ENCODE measurements at regions not wholly inside any gene's neighbourhood (a gene's known extent, or its start where the extent isn't known, plus 50 kb on each side); places are given as distances from the start of the nearest gene placed in this dataset.
"Not testable (repeated sequence)": the region's sequence is repeated elsewhere in the genome, so short reads cannot be mapped to it uniquely, and the experiment has no call there.

GRCh38 chr5:109630093-109630492 is 59.6 kb upstream of the MAN2A1 start:
- no peak for DNase-seq

- DNase-seq = no peak
These were observed 61.1 kb upstream of the MAN2A1 start for GRCh38 chr5:109628591-109628990.

DNA sequence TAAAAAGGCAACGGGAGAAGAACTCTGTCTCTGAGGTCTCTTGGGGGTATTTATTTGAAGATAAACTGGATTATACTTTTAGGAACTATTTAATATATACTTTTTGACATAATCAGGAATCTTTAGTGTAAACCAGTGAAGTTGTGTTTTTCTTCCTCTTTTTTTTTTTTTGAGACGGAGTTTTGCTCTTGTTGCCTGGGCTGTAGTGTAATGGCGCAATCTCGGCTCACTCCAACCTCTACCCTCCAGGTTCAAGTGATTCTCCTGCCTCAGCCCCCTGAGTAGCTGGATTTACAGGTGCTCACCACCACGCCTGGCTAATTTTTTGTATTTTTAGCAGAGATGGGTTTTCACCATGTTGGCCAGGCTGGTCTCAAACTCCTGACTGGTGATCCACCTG is 68.5 kb upstream of the MAN2A1 start:
- not testable (repeated sequence) for DNase-seq

DNA sequence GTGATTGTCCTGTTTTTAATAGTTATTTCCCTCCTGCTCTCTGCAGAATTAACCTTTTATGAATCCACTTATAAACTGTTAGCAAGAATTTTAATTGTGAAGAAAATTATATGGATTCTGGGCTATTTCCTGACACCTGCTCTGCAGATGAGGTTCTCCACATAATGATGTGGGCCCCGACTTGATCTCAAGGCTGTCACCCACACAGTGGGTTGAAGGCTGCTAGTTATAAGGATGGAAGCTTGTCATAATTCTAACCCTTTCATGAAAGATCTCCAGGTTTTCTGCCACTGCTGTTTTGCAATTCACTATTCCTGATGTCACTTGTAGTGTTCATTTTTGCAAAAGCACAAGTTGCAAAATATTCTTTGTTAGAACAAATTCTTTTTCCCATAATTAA is 69.1 kb upstream of the MAN2A1 start:
- no peak for DNase-seq

- DNase-seq = no peak
These were observed 70.1 kb upstream of the MAN2A1 start for GRCh38 chr5:109619606-109620005.

- DNase-seq = no peak
These were observed 70.7 kb upstream of the MAN2A1 start for GRCh38 chr5:109619021-109619460.

DNA sequence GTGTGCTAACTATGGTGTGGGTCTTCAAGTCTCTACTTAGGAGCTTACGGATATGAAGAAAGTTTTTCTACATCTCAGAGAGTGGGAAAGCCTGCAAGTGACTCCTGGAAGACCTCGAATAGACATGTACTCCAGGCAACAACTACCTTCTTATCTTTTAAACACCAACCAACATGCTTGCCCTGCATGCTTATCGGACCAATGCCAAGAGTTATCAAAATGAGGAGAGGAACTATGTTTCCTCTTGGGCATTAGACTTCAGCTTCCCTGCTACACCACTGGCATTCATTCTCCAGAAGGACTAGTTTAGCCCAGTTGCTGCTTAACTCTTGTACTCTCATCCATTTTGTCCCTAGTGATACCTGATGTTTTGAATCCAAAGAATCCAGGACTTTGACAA is 74.7 kb upstream of the MAN2A1 start:
- no peak for DNase-seq

GRCh38 chr5:109614301-109614700 is 75.4 kb upstream of the MAN2A1 start:
- no peak for DNase-seq

GRCh38 chr5:109612278-109612905 is 77.3 kb upstream of the MAN2A1 start:
- DNase-seq = no peak

DNA sequence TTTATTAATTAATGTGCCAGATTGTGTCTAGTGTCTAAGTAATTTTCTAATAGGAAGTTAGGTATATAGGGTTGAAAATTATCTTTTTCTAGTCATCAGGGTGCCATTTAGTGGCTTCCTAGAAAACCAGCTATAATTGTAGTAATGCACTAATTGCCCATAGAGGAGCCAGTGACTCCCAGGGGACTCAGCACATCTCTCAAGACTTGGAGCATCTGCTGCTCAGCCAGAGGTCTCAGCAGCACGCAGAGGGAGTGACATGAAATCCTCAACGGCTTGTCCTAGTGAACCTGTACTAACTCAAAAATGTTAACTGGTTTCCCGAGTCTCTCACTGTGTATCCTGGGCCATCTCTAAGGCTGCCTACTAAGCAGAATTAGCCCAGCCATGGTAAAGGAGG is 78.2 kb upstream of the MAN2A1 start:
- DNase-seq = no peak

DNA sequence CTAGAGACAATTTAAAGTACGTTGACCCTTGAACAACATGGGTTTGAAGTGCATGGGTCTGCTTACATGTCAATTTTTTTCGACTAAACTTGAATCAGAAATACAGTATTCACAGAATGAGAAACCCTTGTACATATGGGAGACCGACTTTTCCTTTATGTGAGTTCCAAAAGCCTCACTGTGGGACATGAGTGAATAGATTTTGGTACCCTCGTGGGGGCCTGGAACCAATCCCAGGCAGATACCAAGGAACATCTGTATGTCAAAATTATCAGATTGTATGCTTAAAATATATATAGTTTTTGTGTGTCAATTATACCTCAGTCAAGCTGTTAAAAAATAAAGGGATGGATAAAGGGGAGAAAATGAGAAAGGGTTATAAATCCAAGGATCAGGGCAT is 78.7 kb upstream of the MAN2A1 start:
- DNase-seq = no peak

- no peak for DNase-seq
These were observed 79.1 kb upstream of the MAN2A1 start for GRCh38 chr5:109610581-109610980.

GRCh38 chr5:109605207-109605730 is 84.5 kb upstream of the MAN2A1 start:
- DNase-seq = no peak

DNA sequence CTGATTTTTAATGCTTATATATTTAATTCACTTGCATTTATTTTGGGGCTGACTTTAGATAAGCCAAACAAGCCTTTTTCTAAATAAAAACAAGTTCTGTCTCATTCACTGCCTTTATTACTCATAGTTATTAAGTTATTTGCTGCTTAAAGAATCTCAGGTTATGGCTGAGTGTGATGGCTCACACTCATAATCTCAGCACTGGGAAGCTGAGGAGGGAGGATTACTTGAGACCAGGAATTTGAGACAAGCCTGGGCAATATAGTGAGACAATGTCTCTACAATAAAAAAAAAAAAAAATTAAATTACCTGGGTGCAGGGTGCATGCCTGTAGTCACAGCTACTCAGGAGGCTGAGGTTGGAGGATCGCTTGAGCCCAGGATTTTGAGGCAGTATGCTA is 85.0 kb upstream of the MAN2A1 start:
- no peak for DNase-seq

DNA sequence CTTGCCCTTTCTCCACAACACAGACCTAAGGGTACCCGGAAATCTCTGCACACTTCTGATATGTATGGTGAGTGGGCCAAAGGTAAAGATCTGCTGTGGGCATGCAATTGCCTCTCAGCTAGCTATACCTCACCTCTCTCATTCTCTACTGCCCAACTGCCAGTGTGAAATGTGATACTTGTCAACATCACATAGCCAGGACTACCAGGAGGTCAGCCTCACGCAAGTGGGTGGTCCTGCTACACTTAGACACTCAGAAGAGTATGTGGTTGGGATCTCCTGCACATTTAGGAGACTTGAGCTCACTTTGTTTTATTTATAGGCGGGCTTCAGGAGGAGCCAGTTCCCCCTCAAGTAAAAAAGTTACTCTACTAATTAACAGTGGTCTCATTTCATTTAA is 88.0 kb upstream of the MAN2A1 start:
- DNase-seq = no peak

DNA sequence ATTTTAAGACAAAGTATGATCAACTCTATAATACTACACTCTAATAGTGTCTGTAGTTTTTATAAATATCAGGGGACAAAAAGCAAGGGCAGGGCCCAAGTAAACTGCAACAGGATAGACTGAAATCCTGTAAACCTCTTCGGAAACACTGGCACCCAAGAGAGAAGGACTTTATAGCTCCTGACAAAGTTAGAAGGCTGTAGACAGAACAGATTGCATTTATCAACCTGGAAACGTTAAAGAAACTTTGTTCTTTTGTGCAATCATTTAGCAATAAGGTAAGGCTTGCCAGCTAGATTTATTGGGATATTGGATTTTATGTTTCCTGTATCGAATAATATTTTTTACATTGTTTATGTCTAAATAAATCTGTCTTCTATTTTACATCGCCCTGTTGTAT is 91.8 kb upstream of the MAN2A1 start:
- no peak for DNase-seq

DNA sequence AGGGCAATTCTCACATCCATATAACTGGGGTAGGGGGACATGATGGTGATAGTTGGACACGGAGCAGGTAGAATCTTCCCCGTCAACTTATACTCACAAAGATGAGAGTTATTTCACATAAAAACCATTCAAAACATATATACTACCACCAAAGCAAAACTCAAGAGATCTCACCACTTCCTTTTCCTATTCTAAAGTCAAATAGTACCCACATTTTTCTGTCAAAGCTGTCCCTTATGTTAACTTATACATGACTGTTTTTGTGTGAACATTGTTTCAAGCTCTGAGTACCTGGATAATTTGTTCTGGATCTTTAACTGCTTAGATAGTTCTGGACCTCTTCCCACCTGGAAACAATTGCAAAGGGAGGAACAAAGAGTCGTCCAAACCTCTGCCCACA is 95.5 kb upstream of the MAN2A1 start:
- no peak for DNase-seq

DNA sequence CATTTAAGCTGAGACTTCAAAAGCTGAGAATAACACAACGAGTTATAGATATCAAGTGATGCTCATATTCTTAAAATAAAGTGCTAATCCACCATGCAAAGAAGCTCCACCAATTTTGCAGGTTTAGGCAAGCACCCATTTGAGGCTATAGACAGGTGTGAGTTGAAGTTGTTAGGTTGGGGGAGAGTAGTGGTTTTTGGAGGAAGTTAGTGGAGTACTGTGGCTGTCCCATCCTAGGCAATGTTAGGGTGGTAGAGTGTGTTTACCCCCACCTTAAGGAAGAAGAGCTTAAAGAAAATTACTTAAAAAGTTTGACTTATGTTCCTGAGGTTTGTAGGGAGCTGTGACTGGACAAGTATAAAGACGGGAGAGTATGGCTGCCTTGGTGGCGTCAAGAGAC is 98.9 kb upstream of the MAN2A1 start:
- DNase-seq = no peak

GRCh38 chr5:109589986-109590385 is 99.7 kb upstream of the MAN2A1 start:
- DNase-seq = no peak

GRCh38 chr5:109589239-109589638 is 100.5 kb upstream of the MAN2A1 start:
- DNase-seq = no peak

- no peak for DNase-seq
These were observed 101.3 kb upstream of the MAN2A1 start for GRCh38 chr5:109588281-109589035.

- no peak for DNase-seq
These were observed 104.6 kb upstream of the MAN2A1 start for GRCh38 chr5:109584986-109585599.

- no peak for DNase-seq
These were observed 109.5 kb upstream of the MAN2A1 start for GRCh38 chr5:109580225-109580624.

- no peak for DNase-seq
These were observed 114.2 kb upstream of the MAN2A1 start for GRCh38 chr5:109575506-109575905.

All from stimulated activated CD4-positive, alpha-beta T cell treated with anti-CD3 and anti-CD28 coated beads, Interleukin-12 subunit alpha, Interleukin-12 subunit beta, amount 100 ng/mL, for 4 hours (primary cell).